PFSK-1 (cell line): ENCODE measurements at regions not wholly inside any gene's neighbourhood (a gene's known extent, or its start where the extent isn't known, plus 50 kb on each side); places are given as distances from the start of the nearest gene placed in this dataset.

ENCODE experiments used
- FOXP2 ChIP-seq: optimal IDR thresholded peaks from 2 replicates; pipeline ENCODE3; 2011; ENCODE audit warnings: borderline replicate concordance, control low read depth, inconsistent platforms; ENCODE audit not compliant: insufficient read depth; ENCODE audit errors: extremely low read length, extremely low read depth
- POLR2AphosphoS5 ChIP-seq: IDR thresholded peaks from 2 replicates; pipeline ENCODE4 v1.6.1; 2012; ENCODE audit warnings: low read depth, mild to moderate bottlenecking, control low read depth, low read length, moderate library complexity
- REST ChIP-seq, 2 experiments: IDR thresholded peaks; 2 replicates each; pipeline versions ENCODE4 v1.6.1 to v1.8.0; 2011 to 2012; ENCODE audit warnings: low read depth in 2 of 2, low read length in 2 of 2, control low read depth in 1 of 2, inconsistent platforms in 1 of 2, mild to moderate bottlenecking in 1 of 2, moderate library complexity in 1 of 2; ENCODE audit not compliant: insufficient read depth in 1 of 2
- SIN3A ChIP-seq: IDR thresholded peaks from 2 replicates; pipeline ENCODE4 v1.6.1; 2012; ENCODE audit warnings: mild to moderate bottlenecking, low read length, moderate library complexity, borderline replicate concordance; ENCODE audit not compliant: insufficient read depth
- TAF1 ChIP-seq: IDR thresholded peaks from 2 replicates; pipeline ENCODE4 v1.6.1; 2012; ENCODE audit warnings: low read length, control low read depth, borderline replicate concordance; ENCODE audit not compliant: insufficient read depth

GRCh38 chr2:36027616-36028015 lies 328.0 kb upstream of the CRIM1 start:
- TF ChIP-seq SIN3A = no peak
- no peak for TF ChIP-seq FOXP2
- TF ChIP-seq POLR2AphosphoS5 = no peak
- TF ChIP-seq TAF1 = no peak
- no peak for TF ChIP-seq REST (IDR thresholded peaks at IDR 0.05; ENCODE audit: insufficient read depth in 1 of 2, low read depth in 2 of 2, low read length in 2 of 2)
